Keratinocyte (primary cell): ENCODE measurements at regions not wholly inside any gene's neighbourhood (a gene's known extent, or its start where the extent isn't known, plus 50 kb on each side); places are given as distances from the start of the nearest gene placed in this dataset.

ENCODE experiments used
- EZH2 ChIP-seq: IDR thresholded peaks from one replicate; pipeline ENCODE4 v1.6.1; 2012; ENCODE audit warnings: inconsistent platforms, mild to moderate bottlenecking, low read length, moderate library complexity
- TF ChIP-seq, protein P1 (sequence below), 3 experiments: IDR thresholded peaks in 1 of 3; conservative IDR thresholded peaks in 1 of 3; optimal IDR thresholded peaks in 1 of 3; 2 replicates in 2 of 3; 3 replicates in 1 of 3; pipeline versions ENCODE3 to v1.5.1; 2011; ENCODE audit warnings: low read length in 3 of 3, mild to moderate bottlenecking in 3 of 3, moderate library complexity in 2 of 3, control low read depth in 1 of 3, inconsistent platforms in 1 of 3; ENCODE audit not compliant: insufficient read depth in 2 of 3; ENCODE audit errors: extremely low read depth in 1 of 3

DNA sequence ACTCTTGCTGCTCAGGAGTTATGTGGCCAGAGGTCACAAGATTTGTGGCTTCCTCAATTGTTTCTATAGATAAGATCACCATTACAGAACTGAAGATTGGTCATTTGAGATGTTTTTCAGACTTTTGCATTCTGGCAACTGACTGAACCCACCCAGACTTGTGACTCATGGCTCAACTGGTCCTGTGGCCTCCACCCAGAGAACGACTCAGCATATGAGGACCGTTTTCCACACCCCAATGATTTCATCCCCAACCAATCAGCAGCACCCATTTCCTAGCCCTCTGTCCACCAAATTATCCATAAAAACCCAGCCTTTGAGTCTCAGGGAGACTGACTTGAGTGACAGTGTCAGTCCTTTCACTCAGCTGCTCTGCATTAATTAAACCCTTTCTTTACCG is 143.2 kb upstream of the ASIC2 start:
- TF ChIP-seq, protein P1, sequence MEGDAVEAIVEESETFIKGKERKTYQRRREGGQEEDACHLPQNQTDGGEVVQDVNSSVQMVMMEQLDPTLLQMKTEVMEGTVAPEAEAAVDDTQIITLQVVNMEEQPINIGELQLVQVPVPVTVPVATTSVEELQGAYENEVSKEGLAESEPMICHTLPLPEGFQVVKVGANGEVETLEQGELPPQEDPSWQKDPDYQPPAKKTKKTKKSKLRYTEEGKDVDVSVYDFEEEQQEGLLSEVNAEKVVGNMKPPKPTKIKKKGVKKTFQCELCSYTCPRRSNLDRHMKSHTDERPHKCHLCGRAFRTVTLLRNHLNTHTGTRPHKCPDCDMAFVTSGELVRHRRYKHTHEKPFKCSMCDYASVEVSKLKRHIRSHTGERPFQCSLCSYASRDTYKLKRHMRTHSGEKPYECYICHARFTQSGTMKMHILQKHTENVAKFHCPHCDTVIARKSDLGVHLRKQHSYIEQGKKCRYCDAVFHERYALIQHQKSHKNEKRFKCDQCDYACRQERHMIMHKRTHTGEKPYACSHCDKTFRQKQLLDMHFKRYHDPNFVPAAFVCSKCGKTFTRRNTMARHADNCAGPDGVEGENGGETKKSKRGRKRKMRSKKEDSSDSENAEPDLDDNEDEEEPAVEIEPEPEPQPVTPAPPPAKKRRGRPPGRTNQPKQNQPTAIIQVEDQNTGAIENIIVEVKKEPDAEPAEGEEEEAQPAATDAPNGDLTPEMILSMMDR (optimal IDR thresholded peaks at IDR 0.05 in 1 of 3, IDR thresholded peaks at IDR 0.05 in 1 of 3, conservative IDR thresholded peaks at IDR 0.05 in 1 of 3; ENCODE audit: extremely low read depth in 1 of 3, insufficient read depth in 2 of 3, low read length in 3 of 3) = no peak
- TF ChIP-seq EZH2 = no peak
